ENCODE measurements at regions not wholly inside any gene's neighbourhood (a gene's known extent, or its start where the extent isn't known, plus 50 kb on each side); places are given as distances from the start of the nearest gene placed in this dataset.

GRCh38 chr5:72006361-72006760 lies 100.9 kb upstream of the MAP1B start:
- no peak for TF ChIP-seq CTCF (IDR thresholded peaks at IDR 0.05; ENCODE audit: insufficient read depth, low read length, poor library complexity, severe bottlenecking)
- TF ChIP-seq EZH2phosphoT487 (conservative IDR thresholded peaks at IDR 0.05; ENCODE audit: low read length): no peak

Data from SU-DHL-6 (cell line).